Fibroblast of pulmonary artery (primary cell): ENCODE measurements at regions not wholly inside any gene's neighbourhood (a gene's known extent, or its start where the extent isn't known, plus 50 kb on each side); places are given as distances from the start of the nearest gene placed in this dataset.

Experiments
- DNase-seq: peaks from one replicate; pipeline ENCODE4 v3.0.0-alpha.2; 2010; ENCODE audit warnings: low read depth
- H3K4me3 ChIP-seq: replicated peaks from 2 replicates; pipeline ENCODE4 v1.5.1; 2011; ENCODE audit warnings: low read depth, mild to moderate bottlenecking, control low read depth, low read length, moderate library complexity
- CTCF ChIP-seq: IDR thresholded peaks from 2 replicates; pipeline ENCODE4 v1.5.1; 2011; ENCODE audit warnings: mild to moderate bottlenecking, control low read depth, low read length, inconsistent platforms; ENCODE audit errors: missing control alignments

DNA sequence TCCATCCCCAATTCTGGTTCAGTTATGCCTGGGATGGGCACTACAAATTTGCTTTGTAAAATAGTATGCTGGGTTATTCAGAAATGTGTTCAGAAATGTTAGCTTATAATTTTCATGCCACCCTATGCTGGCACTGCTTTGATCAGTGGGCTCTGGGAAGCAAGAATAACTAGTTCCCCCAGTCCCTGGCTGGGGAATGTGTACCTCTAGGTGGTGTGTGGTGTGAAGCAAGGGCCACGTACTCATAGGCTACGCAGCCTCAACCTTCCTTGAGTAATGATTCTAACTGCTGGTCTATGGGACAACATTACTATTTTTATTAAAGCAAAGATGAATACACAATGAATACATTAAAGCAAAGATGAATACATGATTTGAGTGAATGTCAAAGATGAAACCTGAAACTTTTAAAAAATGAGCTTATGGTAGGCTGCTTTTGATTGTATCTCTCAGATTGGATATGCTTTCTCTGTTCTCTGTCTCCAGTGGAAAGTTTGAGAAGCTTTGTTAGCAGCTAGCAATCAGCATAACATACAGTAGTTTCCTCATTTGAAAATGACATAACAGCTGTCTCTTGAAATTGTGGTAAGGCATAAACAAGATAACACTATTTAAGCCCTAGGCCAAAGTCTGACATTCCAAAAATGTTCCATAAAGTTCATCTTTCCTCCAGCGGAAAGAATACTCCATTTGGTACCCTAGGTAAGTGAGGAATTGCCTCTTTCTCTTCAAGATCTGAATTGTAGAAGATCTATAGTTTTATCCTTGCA is 174.7 kb upstream of the NFIB start:
- H3K4me3 ChIP-seq, result no peak overlapping the region
- no peak for TF ChIP-seq CTCF
- DNase-seq, result no peak

GRCh38 chr9:14487547-14488185 is 173.7 kb upstream of the NFIB start:
- TF ChIP-seq CTCF, result no peak
- no peak overlapping the region for H3K4me3 ChIP-seq
- DNase-seq, result no peak

DNA sequence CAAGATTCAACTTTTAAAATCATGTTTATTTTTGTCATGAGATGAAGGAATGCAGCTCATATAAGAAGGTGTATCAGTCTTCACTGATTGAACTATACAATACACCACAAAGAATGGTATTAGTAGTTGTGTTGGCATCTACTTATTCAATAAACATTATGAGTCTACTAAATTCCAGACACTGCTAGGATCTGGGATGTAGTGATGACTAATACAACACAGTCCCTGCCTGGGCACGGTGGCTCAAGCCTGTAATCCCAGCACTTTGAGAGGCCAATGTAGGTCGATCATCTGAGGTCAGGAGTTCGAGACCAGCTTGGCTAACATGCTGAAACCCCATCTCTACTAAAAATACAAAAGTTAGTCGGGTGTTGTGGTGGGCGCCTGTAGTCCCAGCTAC is 171.4 kb upstream of the NFIB start:
- no peak for TF ChIP-seq CTCF
- no peak overlapping the region for H3K4me3 ChIP-seq
- no peak for DNase-seq

GRCh38 chr9:14482856-14483255 is 168.9 kb upstream of the NFIB start:
- TF ChIP-seq CTCF, result no peak
- H3K4me3 ChIP-seq, result no peak overlapping the region
- DNase-seq, result no peak

DNA sequence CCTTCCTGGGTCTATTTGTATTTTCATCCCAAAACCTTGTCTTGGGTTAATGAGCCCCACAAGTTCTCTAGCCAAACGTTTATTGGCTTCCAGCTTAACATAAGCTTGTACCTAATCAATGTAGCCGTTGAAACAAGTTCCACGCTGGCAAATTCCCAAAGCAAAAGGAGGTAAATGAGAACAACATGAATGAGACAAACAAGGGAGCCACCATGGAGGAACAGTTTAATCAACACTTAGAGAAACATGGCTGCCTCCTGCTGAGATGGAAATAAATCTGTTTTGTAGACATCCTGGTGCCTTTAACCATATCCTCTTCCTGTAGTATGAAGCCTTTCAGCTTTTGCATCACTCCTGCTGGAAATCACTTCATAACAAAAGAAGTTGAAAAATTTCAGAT is 166.6 kb upstream of the NFIB start:
- no peak for TF ChIP-seq CTCF
- no peak overlapping the region for H3K4me3 ChIP-seq
- DNase-seq, result no peak

- no peak for DNase-seq
- no peak for TF ChIP-seq CTCF
- H3K4me3 ChIP-seq, result no peak overlapping the region
These were observed 165.2 kb upstream of the NFIB start for GRCh38 chr9:14479163-14479560.
